ENCODE measurements at regions not wholly inside any gene's neighbourhood (a gene's known extent, or its start where the extent isn't known, plus 50 kb on each side); places are given as distances from the start of the nearest gene placed in this dataset.

GRCh38 chr6:139472351-139473015 is 98.0 kb upstream of the CITED2 start:
- TF ChIP-seq GTF2B (IDR thresholded peaks at IDR 0.05; ENCODE audit: extremely low read depth, insufficient read length) (no peak), REST (IDR thresholded peaks at IDR 0.05; ENCODE audit: borderline replicate concordance) (no peak), REST (CRISPR knock-in tag; IDR thresholded peaks at IDR 0.05; ENCODE audit: low read depth) (no peak), MAZ (CRISPR knock-in tag; conservative IDR thresholded peaks at IDR 0.05 in 1 of 2, IDR thresholded peaks at IDR 0.05 in 1 of 2) (no peak), ZHX1 (conservative IDR thresholded peaks at IDR 0.05; ENCODE audit: low read length) (no peak), SMARCA5 (IDR thresholded peaks at IDR 0.05) (no peak), E2F8 (IDR thresholded peaks at IDR 0.05; ENCODE audit: low read depth, partially characterized antibody) (no peak), GABPB1 (CRISPR knock-in tag; IDR thresholded peaks at IDR 0.05) (no peak), NFATC3 (IDR thresholded peaks at IDR 0.05) (no peak), HMG20B (CRISPR knock-in tag; IDR thresholded peaks at IDR 0.05) (no peak), TCF7 (IDR thresholded peaks at IDR 0.05; ENCODE audit: borderline replicate concordance) (no peak), CTCF (IDR thresholded peaks at IDR 0.05 in 2 of 3, conservative IDR thresholded peaks at IDR 0.05 in 1 of 3; ENCODE audit: insufficient read depth in 2 of 3, low read depth in 1 of 3, low read length in 3 of 3) (no peak), ZNF584 (CRISPR knock-in tag; IDR thresholded peaks at IDR 0.05; ENCODE audit: low read depth) (no peak), MYBL2 (IDR thresholded peaks at IDR 0.05; ENCODE audit: low read depth) (no peak), MYBL2 (CRISPR knock-in tag; IDR thresholded peaks at IDR 0.05; ENCODE audit: borderline replicate concordance) (no peak)

All from K562 (cell line).